ENCODE measurements at regions not wholly inside any gene's neighbourhood (a gene's known extent, or its start where the extent isn't known, plus 50 kb on each side); places are given as distances from the start of the nearest gene placed in this dataset.

GRCh38 chr16:73186752-73187601, 139.0 kb upstream of the ZFHX3 start:
- TF ChIP-seq POLR2AphosphoS5 (IDR thresholded peaks at IDR 0.05; ENCODE audit: low read depth) (no peak), STAT1 (IDR thresholded peaks at IDR 0.05; ENCODE audit: unreplicated experiment) (no peak), EZH2phosphoT487 (IDR thresholded peaks at IDR 0.05; ENCODE audit: unreplicated experiment) (no peak), ETS1 (IDR thresholded peaks at IDR 0.05) (no peak)
- Histone ChIP-seq H3F3A (replicated peaks; ENCODE audit: low read depth) (no peaks in the 10 kb centered on the region), H3K27ac (ENCODE audit: low read depth) (no peak overlapping the region), H3K27me3 (ENCODE audit: insufficient read depth) (no peaks in the 10 kb centered on the region), H3K79me2 (replicated peaks; ENCODE audit: insufficient read depth) (no peaks in the 10 kb centered on the region), H3K4me3 (no peak overlapping the region), H4K20me1 (replicated peaks; ENCODE audit: insufficient read depth) (no peaks in the 10 kb centered on the region), H3K36me3 (ENCODE audit: insufficient read depth) (no peaks in the 10 kb centered on the region), H2AFZ (no peak overlapping the region), H3K4me2 (no peak overlapping the region), H3K9me2 (ENCODE audit: insufficient read depth) (no peaks in the 10 kb centered on the region), H3K4me1 (ENCODE audit: insufficient read depth) (peaks cover 3% of the 10 kb centered on the region; the same call in 1 of the 2 replicates)
- H3K36me3 Mint-ChIP-seq (ENCODE audit: low read depth): no peaks in the 10 kb centered on the region
- ATAC-seq: no peak
- H3K27me3 Mint-ChIP-seq (ENCODE audit: insufficient read depth, low read depth, poor library complexity): peaks cover 6% of the 10 kb centered on the region
- H3K4me3 Mint-ChIP-seq: no peak overlapping the region
- H3K27ac Mint-ChIP-seq: no peak overlapping the region
- H3K9me3 Mint-ChIP-seq: peaks cover 4% of the 10 kb centered on the region; the same call in 1 of the 3 replicates
- H3K4me1 Mint-ChIP-seq: peaks cover 4% of the 10 kb centered on the region; the same call in 1 of the 3 replicates
- no peak for DNase-seq (ENCODE audit: low spot score)

GRCh38 chr16:73185737-73186136, 137.8 kb upstream of the ZFHX3 start:
- Histone ChIP-seq H2AFZ (no peak overlapping the region), H3K27me3 (ENCODE audit: insufficient read depth) (no peaks in the 10 kb centered on the region), H3K4me2 (no peak overlapping the region), H3K27ac (ENCODE audit: low read depth) (no peak overlapping the region), H3K79me2 (replicated peaks; ENCODE audit: insufficient read depth) (no peaks in the 10 kb centered on the region), H3K9me2 (ENCODE audit: insufficient read depth) (no peaks in the 10 kb centered on the region), H3K4me1 (ENCODE audit: insufficient read depth) (no peaks in the 10 kb centered on the region), H3K4me3 (no peak overlapping the region), H3F3A (replicated peaks; ENCODE audit: low read depth) (no peaks in the 10 kb centered on the region), H4K20me1 (replicated peaks; ENCODE audit: insufficient read depth) (no peaks in the 10 kb centered on the region), H3K36me3 (ENCODE audit: insufficient read depth) (no peaks in the 10 kb centered on the region)
- no peak overlapping the region for H3K4me3 Mint-ChIP-seq
- peaks cover 3% of the 10 kb centered on the region for H3K27me3 Mint-ChIP-seq (ENCODE audit: insufficient read depth, low read depth, poor library complexity)
- H3K9me3 Mint-ChIP-seq: peaks cover 4% of the 10 kb centered on the region; the same call in 1 of the 3 replicates
- H3K27ac Mint-ChIP-seq: no peak overlapping the region
- H3K4me1 Mint-ChIP-seq: 0 out of 3 replicates have a peak, but pooled peaks cover 3% of the 10 kb centered on the region
- ATAC-seq: no peak
- no peaks in the 10 kb centered on the region for H3K36me3 Mint-ChIP-seq (ENCODE audit: low read depth)
- DNase-seq (ENCODE audit: low spot score): no peak
- TF ChIP-seq EZH2 (IDR thresholded peaks at IDR 0.05; ENCODE audit: low read depth, unreplicated experiment) (no peak), ZNF331 (CRISPR knock-in tag; IDR thresholded peaks at IDR 0.05; ENCODE audit: low read depth) (no peak), CREB1 (CRISPR knock-in tag; IDR thresholded peaks at IDR 0.05; ENCODE audit: low read depth) (no peak), STAT1 (IDR thresholded peaks at IDR 0.05; ENCODE audit: unreplicated experiment) (no peak), EZH2phosphoT487 (IDR thresholded peaks at IDR 0.05; ENCODE audit: unreplicated experiment) (no peak), NANOG (IDR thresholded peaks at IDR 0.05; ENCODE audit: borderline replicate concordance) (no peak), CTCF (conservative IDR thresholded peaks at IDR 0.05; ENCODE audit: low read depth in 2 of 2) (no peak), ZNF462 (CRISPR knock-in tag; IDR thresholded peaks at IDR 0.05) (no peak)
